GM18505 (cell line): ENCODE measurements at regions not wholly inside any gene's neighbourhood (a gene's known extent, or its start where the extent isn't known, plus 50 kb on each side); places are given as distances from the start of the nearest gene placed in this dataset.
"Not testable (repeated sequence)": the region's sequence is repeated elsewhere in the genome, so short reads cannot be mapped to it uniquely, and the experiment has no call there.

Source experiments
- ATAC-seq: cut with Tn5 transposase; IDR thresholded peaks from one replicate; pipeline ENCODE4 v1.9.1; 2021; ENCODE audit not compliant: unreplicated experiment
- POLR2A ChIP-seq: IDR thresholded peaks from 4 replicates; pipeline ENCODE4 v1.6.1; 2011; ENCODE audit warnings: borderline replicate concordance; ENCODE audit not compliant: insufficient read depth, insufficient read length; ENCODE audit errors: extremely low read depth

- ATAC-seq: no peak
- no peak for TF ChIP-seq POLR2A
Observed at GRCh38 chr7:19520392-19520791, 188.4 kb downstream of the POLR1F start.

GRCh38 chr7:19519443-19520021 lies 189.3 kb downstream of the POLR1F start:
- no peak for TF ChIP-seq POLR2A
- ATAC-seq: no peak

DNA sequence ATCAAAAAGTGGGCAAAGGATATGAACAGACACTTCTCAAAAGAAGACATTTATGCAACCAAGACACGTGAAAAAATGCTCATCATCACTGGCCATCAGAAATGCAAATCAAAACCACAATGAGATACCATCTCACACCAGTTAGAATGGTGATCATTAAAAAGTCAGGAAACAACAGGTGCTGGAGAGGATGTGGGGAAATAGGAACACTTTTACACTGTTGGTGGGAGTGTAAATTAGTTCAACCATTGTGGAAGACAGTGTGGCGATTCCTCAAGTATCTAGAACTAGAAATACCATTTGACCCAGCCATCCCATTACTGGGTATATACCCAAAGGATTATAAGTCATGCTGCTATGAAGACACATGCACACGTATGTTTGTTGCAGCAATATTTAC lies 191.3 kb downstream of the POLR1F start:
- not testable (repeated sequence) for ATAC-seq

GRCh38 chr7:19508821-19509220 lies 200.0 kb downstream of the POLR1F start:
- ATAC-seq: no peak
- no peak for TF ChIP-seq POLR2A

DNA sequence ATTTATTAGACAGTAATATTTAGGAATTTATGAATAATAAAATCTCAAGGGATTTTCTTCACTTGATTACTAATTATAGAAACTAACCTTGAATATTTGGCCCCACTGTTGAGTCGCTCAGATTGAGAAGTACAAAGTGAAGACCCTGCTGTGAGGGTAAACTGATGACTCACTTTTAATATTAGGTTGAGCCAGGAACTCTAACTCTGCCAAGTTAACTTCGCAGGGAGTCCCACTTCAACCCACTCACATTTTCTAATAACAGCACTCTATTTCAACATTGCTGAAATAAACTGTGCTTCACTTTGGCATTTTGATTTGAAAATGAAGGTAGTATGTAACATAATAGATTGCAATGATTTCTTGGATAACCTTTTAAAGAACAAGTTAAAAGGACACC lies 200.7 kb downstream of the POLR1F start:
- no peak for ATAC-seq
- no peak for TF ChIP-seq POLR2A

GRCh38 chr7:19491821-19492452 lies 216.9 kb downstream of the POLR1F start:
- peak; percentile 69 for ATAC-seq

GRCh38 chr7:19491371-19491770 lies 217.5 kb downstream of the POLR1F start:
- TF ChIP-seq POLR2A: no peak
- no peak for ATAC-seq

More at GRCh38 chr7:19491821-19492452, 216.9 kb downstream of the POLR1F start:
- no peak for TF ChIP-seq POLR2A

DNA sequence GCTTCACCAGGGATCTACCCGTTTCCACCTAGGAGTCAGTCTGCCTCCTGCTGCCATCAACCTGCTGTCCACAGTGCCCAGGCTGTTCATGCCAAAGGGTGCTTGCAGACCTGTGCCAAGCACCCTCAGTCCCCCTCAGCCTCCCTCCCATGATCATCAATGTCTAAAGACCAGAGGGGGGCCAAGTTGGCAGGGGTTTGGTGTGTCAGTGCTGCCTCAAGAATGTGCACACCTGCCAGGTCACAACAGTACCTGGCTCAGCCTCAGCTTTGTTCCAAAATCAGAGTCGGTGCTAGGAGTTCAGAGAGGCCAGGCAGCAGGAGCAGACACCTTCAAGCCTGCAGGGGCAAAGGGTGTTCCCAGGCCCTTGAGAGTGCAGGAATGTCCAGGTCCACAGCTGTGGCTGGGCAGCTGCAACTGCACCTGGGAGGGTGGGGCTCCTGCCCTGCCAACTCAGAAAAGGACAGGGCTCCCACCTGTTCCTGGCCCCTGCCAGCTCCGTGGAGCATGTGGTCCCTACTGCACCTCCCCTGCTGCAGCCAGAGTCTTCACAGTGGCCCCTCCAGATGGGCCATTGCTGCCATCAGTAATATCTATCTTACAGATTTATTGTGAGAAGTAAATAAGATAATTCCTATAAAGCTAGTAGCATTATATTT lies 219.5 kb downstream of the POLR1F start:
- ATAC-seq: no peak
- no peak for TF ChIP-seq POLR2A

- no peak for TF ChIP-seq POLR2A
- no peak for ATAC-seq
Observed at GRCh38 chr7:19488056-19488455, 220.8 kb downstream of the POLR1F start.

GRCh38 chr7:19482628-19483027 lies 226.2 kb downstream of the POLR1F start:
- TF ChIP-seq POLR2A: no peak
- ATAC-seq: no peak

GRCh38 chr7:19480383-19480782 lies 228.5 kb downstream of the POLR1F start:
- TF ChIP-seq POLR2A: no peak
- no peak for ATAC-seq

DNA sequence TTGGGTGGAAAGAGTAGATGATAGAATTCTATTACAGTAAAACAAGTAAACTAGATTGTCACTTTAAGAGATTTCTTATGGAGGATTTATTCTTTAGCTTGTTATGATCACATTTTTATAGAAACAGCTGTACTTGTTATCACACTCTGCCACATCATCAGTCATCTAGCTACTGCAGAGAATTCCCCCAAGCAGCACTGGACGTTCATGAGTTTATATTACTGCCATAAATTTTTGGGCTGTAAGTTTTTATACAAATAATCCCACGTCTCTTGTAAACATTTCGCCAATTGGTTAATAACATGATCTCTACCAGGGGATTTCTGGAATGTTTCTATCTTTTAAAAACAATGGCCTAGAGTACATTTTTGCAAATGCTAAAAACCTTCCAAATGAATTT lies 238.8 kb downstream of the POLR1F start:
- no peak for ATAC-seq
- no peak for TF ChIP-seq POLR2A

DNA sequence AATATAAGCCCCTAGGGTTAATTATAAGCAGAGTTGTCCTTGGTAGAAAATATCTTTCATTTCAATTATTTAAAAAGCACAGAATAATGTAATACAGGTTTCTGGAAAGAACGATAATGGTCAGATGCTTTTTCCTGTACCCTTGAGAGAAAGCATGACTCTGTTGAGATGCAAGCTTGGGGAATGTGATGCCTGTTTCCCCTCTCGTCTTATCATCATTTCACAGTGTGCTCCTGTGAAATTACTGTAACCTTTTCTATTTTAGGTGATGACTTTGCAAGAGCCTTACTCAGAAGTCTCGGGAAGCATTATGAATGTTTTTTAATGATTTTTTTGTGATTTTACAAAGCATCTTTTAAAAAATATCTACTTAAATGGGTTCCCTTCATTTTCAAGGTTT lies 243.0 kb downstream of the POLR1F start:
- no peak for ATAC-seq

DNA sequence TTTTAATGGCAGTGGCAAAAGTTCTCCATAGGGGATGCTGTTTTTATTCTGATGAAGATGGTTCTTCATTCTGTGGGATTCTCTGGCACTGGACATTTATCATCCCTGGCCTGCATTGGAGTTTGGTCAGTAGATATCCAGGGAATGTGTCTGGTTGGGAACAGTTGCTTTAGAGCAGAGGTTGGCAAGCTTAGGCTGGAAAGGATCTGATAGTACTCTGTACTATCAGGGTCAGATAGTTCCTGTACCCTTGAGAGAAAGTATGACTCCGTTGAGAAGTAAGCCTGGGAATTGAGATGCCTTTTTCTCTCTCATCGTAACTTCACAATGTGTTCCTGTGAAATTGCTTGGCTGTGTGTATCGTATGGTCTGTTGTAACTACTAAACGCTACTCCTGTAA lies 244.1 kb downstream of the POLR1F start:
- TF ChIP-seq POLR2A: no peak
- no peak for ATAC-seq

More for the DNA sequence above, 243.0 kb downstream of the POLR1F start:
- no peak for TF ChIP-seq POLR2A
